Psoas muscle (tissue), 7 donors: ENCODE measurements at regions not wholly inside any gene's neighbourhood (a gene's known extent, or its start where the extent isn't known, plus 50 kb on each side); places are given as distances from the start of the nearest gene placed in this dataset.
"Not testable (repeated sequence)": the region's sequence is repeated elsewhere in the genome, so short reads cannot be mapped to it uniquely, and the experiment has no call there.

Experiments used
- ATAC-seq, 4 donors: fragments of 200-7000 bp; cut with Tn5 transposase; one replicate each; pipeline ENCODE4 v1.9.1; 2020; ENCODE audit warnings: moderate library complexity in 3 of 4, mild to moderate bottlenecking in 2 of 4
- DNase-seq, 2 donors: peaks; one replicate each; pipeline ENCODE4 v3.0.0-alpha.2; 2020
- H3K27ac ChIP-seq: fragments of 200-600 bp; one replicate; pipeline ENCODE4 v1.8.0; 2022
- H3K27me3 ChIP-seq, 3 donors: fragments of 200-600 bp in 1 of 3; one replicate each; pipeline versions ENCODE4 v1.6.1 to v1.8.0; 2013 to 2022; ENCODE audit warnings: low read length in 2 of 3, mild to moderate bottlenecking in 2 of 3, moderate library complexity in 1 of 3; ENCODE audit not compliant: insufficient read depth in 3 of 3
- H3K36me3 ChIP-seq, 2 donors: fragments of 200-600 bp in 1 of 2; one replicate each; pipeline versions ENCODE4 v1.6.1 to v1.8.0; 2013 to 2022; ENCODE audit warnings: low read depth in 1 of 2, mild to moderate bottlenecking in 1 of 2, moderate library complexity in 1 of 2; ENCODE audit not compliant: insufficient read depth in 1 of 2
- H3K4me1 ChIP-seq: fragments of 200-600 bp; one replicate; pipeline ENCODE4 v1.8.0; 2022
- H3K4me3 ChIP-seq: fragments of 200-600 bp; one replicate; pipeline ENCODE4 v1.8.0; 2022; ENCODE audit warnings: mild to moderate bottlenecking
- H3K9me3 ChIP-seq: fragments of 200-600 bp; one replicate; pipeline ENCODE4 v1.8.0; 2022
- CTCF ChIP-seq: fragments of 200-600 bp; IDR thresholded peaks from one replicate; pipeline ENCODE4 v1.8.0; 2022; ENCODE audit warnings: antibody characterized with exemption
- WGBS, 3 donors: extraction: QIAGEN DNeasy Blood & Tissue Kit; methylation state at CpG; one replicate each; pipeline versions ENCODE4 v1.1.6 to v1.1.7; 2013; 5-methylcytosine and 5-hydroxymethylcytosine counted together
- intact Hi-C, 2 donors: fragments of 100-400 bp; cut with DNase I; formaldehyde crosslinking; loops; one replicate each; pipeline versions ENCODE4 v1.11.0 to v1.14.2; 2022
- donor health status: healthy with polysubstance abuse.
- donor health status: DM: no; HTN: no; CAD: no; lungs with moderate emphysema.
- donor health status: Bipolar disorder and iron deficiency.
- donor health status: healthy.
- donor health status: DM: yes; HTN: yes; CAD: no.
- donor health status: DM: no; HTN: no; CAD: no.
- donor health status: DM: yes; HTN: yes; CAD: no.

DNA sequence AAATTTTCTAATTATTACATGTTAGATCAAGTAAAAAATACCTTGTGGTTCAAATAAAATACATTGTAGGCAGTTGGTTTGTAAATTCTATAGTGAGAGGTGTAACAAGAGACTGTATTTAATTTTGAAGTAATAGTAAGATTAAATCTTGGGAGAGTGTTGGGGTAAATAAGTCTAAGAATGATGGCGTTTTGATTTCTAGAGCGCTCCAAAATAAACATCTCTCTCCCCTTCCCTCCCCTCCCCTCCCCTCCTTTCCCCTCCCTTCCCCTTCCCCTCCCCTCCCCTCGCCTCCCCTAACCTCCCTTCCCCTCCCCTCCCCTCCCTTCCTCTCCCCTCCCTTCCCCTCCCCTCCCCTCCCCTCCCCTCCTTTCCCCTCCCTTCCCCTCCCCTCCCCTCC is 200.6 kb upstream of the EEF2KMT start:
- DNase-seq (no peak), ATAC-seq (no peak)
- no peaks in the 10 kb centered on the region for H3K4me1 ChIP-seq
- no peak overlapping the region for H3K4me3 ChIP-seq
- no peaks in the 10 kb centered on the region for H3K27me3 ChIP-seq
- TF ChIP-seq CTCF, result no peak
- 75 to 100% (median 88%) methylated on average over 2 of the region's 3 CpGs for WGBS, 3 donors
- intact Hi-C loops, result no loop called here
- no peak overlapping the region for H3K27ac ChIP-seq
- peaks cover 9% of the 10 kb centered on the region for H3K9me3 ChIP-seq
- H3K36me3 ChIP-seq, result no peaks in the 10 kb centered on the region

DNA sequence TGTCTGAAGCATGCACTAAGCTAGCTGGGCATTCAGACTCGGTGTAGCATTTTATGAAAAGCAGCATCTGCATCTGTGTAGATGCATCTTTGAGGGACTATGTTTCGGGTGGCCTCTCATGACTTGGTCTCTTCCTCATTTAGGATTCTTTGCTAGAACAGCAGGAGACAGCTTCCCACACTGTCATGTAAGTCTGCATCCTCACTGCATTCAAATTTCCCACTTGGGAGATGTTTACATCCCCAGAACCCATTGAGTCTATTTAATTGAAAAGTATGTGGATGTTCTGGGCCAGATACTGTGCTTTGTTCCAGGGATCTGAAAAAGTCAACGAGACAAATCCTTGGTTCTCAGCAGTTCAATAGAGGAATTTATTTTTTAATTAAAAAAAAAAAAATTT is 198.6 kb upstream of the EEF2KMT start:
- Histone ChIP-seq H3K27me3 (no peaks in the 10 kb centered on the region), H3K4me3 (no peak overlapping the region), H3K27ac (no peak overlapping the region), H3K4me1 (no peaks in the 10 kb centered on the region), H3K36me3 (no peaks in the 10 kb centered on the region), H3K9me3 (no peaks in the 10 kb centered on the region)
- no peak for TF ChIP-seq CTCF
- 54 to 61% (median 57%) methylated on average over 3 of the region's 3 CpGs for WGBS, 3 donors
- intact Hi-C loops, result no loop called here
- no peak for DNase-seq
- no peak for ATAC-seq

DNA sequence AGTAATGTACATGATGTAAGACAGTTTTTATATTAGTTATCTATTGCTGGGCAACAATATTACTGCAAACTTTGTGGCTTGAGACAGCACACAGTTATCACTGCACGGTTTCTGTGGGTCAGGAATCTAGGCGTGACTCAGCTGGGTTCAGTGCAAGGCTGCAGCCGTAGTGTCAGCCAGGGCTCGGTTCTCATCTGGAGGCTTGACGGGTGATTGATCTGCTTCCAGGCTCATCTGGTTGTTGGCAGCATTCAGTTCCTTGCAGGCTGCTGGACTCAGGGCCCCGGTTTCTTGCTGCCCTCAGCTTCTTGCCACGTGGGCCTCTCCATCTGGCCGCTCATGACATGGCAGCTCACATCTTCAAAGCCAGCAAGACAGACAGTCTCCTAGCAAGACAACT is 197.7 kb upstream of the EEF2KMT start:
- DNase-seq, H3K27me3 ChIP-seq, H3K36me3 ChIP-seq, H3K4me3 ChIP-seq, ATAC-seq, H3K4me1 ChIP-seq, intact Hi-C loops, H3K9me3 ChIP-seq, H3K27ac ChIP-seq: not testable (repeated sequence)
- 58 to 65% (median 59%) methylated on average over 8 of the region's 8 CpGs for WGBS, 3 donors

GRCh38 chr16:5282152-5282551 is 184.6 kb upstream of the EEF2KMT start:
- intact Hi-C loops, H3K36me3 ChIP-seq, H3K27ac ChIP-seq, H3K4me1 ChIP-seq, DNase-seq, H3K4me3 ChIP-seq, H3K27me3 ChIP-seq, ATAC-seq: not testable (repeated sequence)
- peaks cover 14% of the 10 kb centered on the region for H3K9me3 ChIP-seq
- 95 to 96% (median 95%) methylated on average over 2 of the region's 2 CpGs for WGBS, 3 donors

DNA sequence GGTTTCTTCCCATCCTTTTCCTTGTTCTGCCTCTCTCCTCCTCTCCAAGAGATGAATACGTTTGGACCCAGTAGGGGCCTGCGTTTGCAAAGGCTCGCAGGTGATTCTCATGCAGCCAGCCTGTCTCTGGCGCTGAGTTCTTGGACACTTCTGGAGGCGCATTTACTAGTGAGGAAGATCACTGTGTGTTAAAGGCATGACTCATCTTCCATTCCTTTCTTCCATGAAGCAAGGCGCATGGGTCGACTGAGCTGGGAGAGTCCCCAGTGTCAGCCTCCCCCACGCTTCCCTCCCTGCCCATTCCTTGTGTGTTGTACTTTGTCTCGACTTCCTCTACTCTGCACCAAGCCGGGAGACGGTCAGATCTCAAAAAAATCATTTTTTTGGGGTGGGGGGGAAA is 159.9 kb upstream of the EEF2KMT start:
- 62 to 68% (median 66%) methylated on average over 11 of the region's 11 CpGs for WGBS, 3 donors
- H3K36me3 ChIP-seq, result no peaks in the 10 kb centered on the region
- intact Hi-C loops, result no loop called here
- no peak overlapping the region for H3K27ac ChIP-seq
- ATAC-seq (no peak), DNase-seq (no peak)
- no peaks in the 10 kb centered on the region for H3K4me1 ChIP-seq
- H3K9me3 ChIP-seq, result no peaks in the 10 kb centered on the region
- H3K27me3 ChIP-seq, result no peaks in the 10 kb centered on the region
- H3K4me3 ChIP-seq, result no peak overlapping the region
- no peak for TF ChIP-seq CTCF

- DNase-seq (no peak), ATAC-seq (no peak)
- H3K27ac ChIP-seq, result no peak overlapping the region
- intact Hi-C loops, result no loop called here
- TF ChIP-seq CTCF, result no peak
- H3K27me3 ChIP-seq, result no peaks in the 10 kb centered on the region
- H3K4me3 ChIP-seq, result no peak overlapping the region
- 30 to 35% (median 31%) methylated on average over 7 of the region's 7 CpGs for WGBS, 3 donors
- no peaks in the 10 kb centered on the region for H3K9me3 ChIP-seq
- H3K36me3 ChIP-seq, result no peaks in the 10 kb centered on the region
- no peaks in the 10 kb centered on the region for H3K4me1 ChIP-seq
Observed at GRCh38 chr16:5252791-5253190, 155.2 kb upstream of the EEF2KMT start.

DNA sequence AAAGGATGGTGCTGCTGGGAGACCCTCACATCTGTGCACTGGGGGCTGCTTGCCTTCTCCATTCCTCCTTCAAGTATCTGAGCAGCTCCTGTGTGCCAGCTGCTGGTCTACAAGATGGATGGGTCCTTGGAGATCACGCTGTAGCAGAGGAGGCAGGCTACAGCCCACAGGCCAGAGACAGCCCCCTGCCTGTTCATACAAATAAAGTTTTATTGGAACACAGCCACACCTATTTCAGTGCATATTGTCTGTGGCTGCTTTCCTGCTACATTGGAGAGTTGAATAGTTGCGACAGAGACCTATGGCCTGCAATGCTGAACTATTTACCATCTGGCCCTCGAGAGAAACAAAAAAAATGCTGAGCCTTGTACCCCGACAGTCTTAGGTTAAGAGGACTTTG is 149.8 kb upstream of the EEF2KMT start:
- ATAC-seq, H3K4me1 ChIP-seq, H3K4me3 ChIP-seq, H3K36me3 ChIP-seq, H3K9me3 ChIP-seq, H3K27ac ChIP-seq, DNase-seq, H3K27me3 ChIP-seq: not testable (repeated sequence)
- intact Hi-C loops, result loop anchor here in 1 of 2 donors (10.0 kb wide), 1 partner anchor 1397 kb away; no protein-coding TSS in a partner anchor
- WGBS, 3 donors, result 52 to 74% (median 53%) methylated on average over 4 of the region's 4 CpGs

DNA sequence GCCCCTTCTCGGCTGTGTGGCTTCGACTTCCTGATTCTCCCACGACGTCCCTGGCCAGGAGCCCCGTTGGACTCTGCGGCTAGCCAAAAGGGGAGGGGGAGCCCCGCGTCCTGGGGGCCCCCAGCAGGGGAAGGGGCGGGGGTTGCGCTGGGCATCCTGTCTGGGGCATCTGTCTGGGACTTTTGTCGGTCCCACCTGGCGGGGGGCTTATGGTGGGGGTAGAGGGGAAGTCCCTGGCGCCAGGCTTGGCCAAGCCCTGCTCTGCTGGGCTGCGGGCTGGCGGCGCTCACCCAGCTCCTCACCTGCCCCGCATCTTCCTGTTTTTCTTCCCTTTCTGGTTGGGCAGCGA is 142.7 kb upstream of the EEF2KMT start:
- H3K4me1 ChIP-seq, H3K27me3 ChIP-seq, ATAC-seq, H3K36me3 ChIP-seq, H3K27ac ChIP-seq, H3K4me3 ChIP-seq, DNase-seq, H3K9me3 ChIP-seq: not testable (repeated sequence)
- intact Hi-C loops, result loop anchor here in 1 of 2 donors (10.0 kb wide), 1 partner anchor 1405 kb away; no protein-coding TSS in a partner anchor
- 3 to 7% (median 5%) methylated on average over 4 to 16 of the region's 18 CpGs for WGBS, 3 donors
